H9 (cell line): ENCODE measurements at regions not wholly inside any gene's neighbourhood (a gene's known extent, or its start where the extent isn't known, plus 50 kb on each side); places are given as distances from the start of the nearest gene placed in this dataset.
"Not testable (repeated sequence)": the region's sequence is repeated elsewhere in the genome, so short reads cannot be mapped to it uniquely, and the experiment has no call there.

ENCODE experiments used
- DNase-seq: peaks from one replicate; pipeline ENCODE4 v3.0.0-alpha.2; 2017
- H2AFZ ChIP-seq: one replicate; pipeline ENCODE4 v1.6.1; 2013; ENCODE audit warnings: mild to moderate bottlenecking, low read length, control low read depth, moderate library complexity
- H2AK5ac ChIP-seq: 2 replicates; pipeline ENCODE4 v1.6.1; 2013; ENCODE audit warnings: low read length, control low read depth, mixed read lengths; ENCODE audit not compliant: insufficient read length
- H2BK120ac ChIP-seq: one replicate; pipeline ENCODE4 v1.6.1; 2013; ENCODE audit warnings: low read depth, mild to moderate bottlenecking, low read length, control low read depth, inconsistent platforms; ENCODE audit not compliant: poor library complexity, severe bottlenecking
- H2BK12ac ChIP-seq: 2 replicates; pipeline ENCODE4 v1.6.1; 2013; ENCODE audit warnings: low read length, control low read depth, mixed read lengths, low read depth; ENCODE audit not compliant: insufficient read length
- H2BK15ac ChIP-seq: 2 replicates; pipeline ENCODE4 v1.6.1; 2013; ENCODE audit warnings: low read depth, low read length, control low read depth
- H2BK20ac ChIP-seq: one replicate; pipeline ENCODE4 v1.6.1; 2013; ENCODE audit warnings: low read depth, mild to moderate bottlenecking, low read length, control low read depth, inconsistent platforms; ENCODE audit not compliant: poor library complexity, severe bottlenecking
- H2BK5ac ChIP-seq: 2 replicates; pipeline ENCODE4 v1.6.1; 2013; ENCODE audit warnings: low read length, control low read depth, mixed read lengths; ENCODE audit not compliant: insufficient read length
- H3K14ac ChIP-seq: 2 replicates; pipeline ENCODE4 v1.6.1; 2013; ENCODE audit warnings: low read length, control low read depth; ENCODE audit not compliant: insufficient read depth
- H3K18ac ChIP-seq: 2 replicates; pipeline ENCODE4 v1.6.1; 2013; ENCODE audit warnings: low read depth, mild to moderate bottlenecking, mixed read lengths, low read length, control low read depth; ENCODE audit not compliant: insufficient read length
- H3K23ac ChIP-seq: 2 replicates; pipeline ENCODE4 v1.6.1; 2013; ENCODE audit warnings: low read length, control low read depth, mixed read lengths, low read depth; ENCODE audit not compliant: insufficient read length
- H3K23me2 ChIP-seq: 2 replicates; pipeline ENCODE4 v1.6.1; 2013; ENCODE audit warnings: low read depth, mild to moderate bottlenecking, mixed read lengths, low read length, control low read depth; ENCODE audit not compliant: insufficient read length, poor library complexity, severe bottlenecking
- H3K27ac ChIP-seq: 2 replicates; pipeline ENCODE4 v1.5.1; 2013; ENCODE audit warnings: low read length, control low read depth, mixed read lengths, low read depth; ENCODE audit not compliant: insufficient read length
- H3K27me3 ChIP-seq: 2 replicates; pipeline ENCODE4 v1.6.1; 2013; ENCODE audit warnings: low read length, control low read depth, inconsistent platforms; ENCODE audit not compliant: insufficient read depth
- H3K4ac ChIP-seq: 2 replicates; pipeline ENCODE4 v1.6.1; 2013; ENCODE audit warnings: low read depth, mild to moderate bottlenecking, control low read depth, inconsistent platforms, low read length, moderate library complexity
- H3K4me1 ChIP-seq: 2 replicates; pipeline ENCODE4 v1.6.1; 2013; ENCODE audit warnings: low read length, control low read depth, inconsistent platforms; ENCODE audit not compliant: insufficient read depth
- H3K4me2 ChIP-seq: 2 replicates; pipeline ENCODE4 v1.6.1; 2013; ENCODE audit warnings: low read length, control low read depth, mixed read lengths; ENCODE audit not compliant: insufficient read length, insufficient read depth
- H3K56ac ChIP-seq: 2 replicates; pipeline ENCODE4 v1.6.1; 2013; ENCODE audit warnings: low read depth, mild to moderate bottlenecking, mixed read lengths, low read length, control low read depth; ENCODE audit not compliant: insufficient read length
- H3K79me1 ChIP-seq: 2 replicates; pipeline ENCODE4 v1.6.1; 2013; ENCODE audit warnings: low read depth, mild to moderate bottlenecking, moderate library complexity, low read length, control low read depth, inconsistent platforms; ENCODE audit not compliant: insufficient read depth, poor library complexity, severe bottlenecking
- H3K79me2 ChIP-seq: 2 replicates; pipeline ENCODE4 v1.6.1; 2013; ENCODE audit warnings: low read length, control low read depth, inconsistent platforms; ENCODE audit not compliant: insufficient read depth
- H3K9ac ChIP-seq: 2 replicates; pipeline ENCODE4 v1.6.1; 2013; ENCODE audit warnings: low read length, control low read depth, mixed read lengths; ENCODE audit not compliant: insufficient read length; ENCODE audit errors: extremely low read depth
- H3K9me3 ChIP-seq: one replicate; pipeline ENCODE4 v1.6.1; 2013; ENCODE audit warnings: low read depth, low read length, inconsistent platforms; ENCODE audit not compliant: control insufficient read depth
- H3T11ph ChIP-seq: one replicate; pipeline ENCODE4 v1.6.1; 2013; ENCODE audit warnings: mild to moderate bottlenecking, low read length, control low read depth, inconsistent platforms
- H4K20me1 ChIP-seq: one replicate; pipeline ENCODE4 v1.6.1; 2013; ENCODE audit not compliant: control insufficient read depth, insufficient read length, insufficient read depth
- H4K5ac ChIP-seq: 2 replicates; pipeline ENCODE4 v1.6.1; 2013; ENCODE audit warnings: low read depth, mild to moderate bottlenecking, mixed read lengths, low read length, control low read depth; ENCODE audit not compliant: insufficient read length
- H4K8ac ChIP-seq: replicated peaks from 2 replicates; pipeline ENCODE4 v1.6.1; 2013; ENCODE audit warnings: low read length, control low read depth, mixed read lengths, low read depth; ENCODE audit not compliant: insufficient read length
- H4K91ac ChIP-seq: 2 replicates; pipeline ENCODE4 v1.6.1; 2013; ENCODE audit warnings: low read depth, mild to moderate bottlenecking, moderate library complexity, mixed read lengths, low read length, control low read depth; ENCODE audit not compliant: insufficient read length
- H3K27ac Mint-ChIP-seq, 3 experiments: 2 replicates in 2 of 3; 3 replicates in 1 of 3; pipeline ENCODE4 v1.8.0; 2020 to 2021; ENCODE audit warnings: mixed read lengths in 3 of 3, mild to moderate bottlenecking in 1 of 3, moderate library complexity in 1 of 3
- H3K27me3 Mint-ChIP-seq: 2 replicates; pipeline ENCODE4 v1.8.0; 2021; ENCODE audit warnings: low read depth, mild to moderate bottlenecking, moderate library complexity, mixed read lengths
- H3K36me3 Mint-ChIP-seq, 3 experiments: 2 replicates in 2 of 3; 3 replicates in 1 of 3; pipeline ENCODE4 v1.8.0; 2020 to 2021; ENCODE audit warnings: low read depth in 3 of 3, mixed read lengths in 3 of 3; ENCODE audit not compliant: insufficient read depth in 1 of 3
- H3K4me1 Mint-ChIP-seq, 2 experiments: 2 replicates each; pipeline ENCODE4 v1.8.0; 2020; ENCODE audit warnings: mixed read lengths in 2 of 2
- H3K4me3 Mint-ChIP-seq, 2 experiments: 2 replicates in 1 of 2; 3 replicates in 1 of 2; pipeline ENCODE4 v1.8.0; 2020 to 2021; ENCODE audit warnings: mild to moderate bottlenecking in 2 of 2, mixed read lengths in 2 of 2, moderate library complexity in 1 of 2
- H3K9me3 Mint-ChIP-seq, 2 experiments: 2 replicates in 1 of 2; 3 replicates in 1 of 2; pipeline ENCODE4 v1.8.0; 2020; ENCODE audit warnings: mild to moderate bottlenecking in 2 of 2, mixed read lengths in 2 of 2, moderate library complexity in 1 of 2
- WGBS: extraction: QIAGEN DNeasy Blood & Tissue Kit; methylation state at CpG from one replicate; pipeline ENCODE4 v1.1.7; 2013; ENCODE audit warnings: missing lambda C conversion rate, low lambda C conversion rate, mixed read lengths; ENCODE audit not compliant: insufficient read length; ENCODE audit errors: extremely low coverage; 5-methylcytosine and 5-hydroxymethylcytosine counted together

- DNase-seq, H3K23me2 ChIP-seq: not testable (repeated sequence)
Measured at GRCh38 chr21:5065240-5066211, 5455.9 kb upstream of the TPTE start.

GRCh38 chr21:5066682-5067251 is 5454.6 kb upstream of the TPTE start:
- H2AK5ac ChIP-seq, H2BK15ac ChIP-seq, H3K36me3 Mint-ChIP-seq, H3K27ac ChIP-seq, H2BK5ac ChIP-seq, H3K27me3 Mint-ChIP-seq, H3K18ac ChIP-seq, H3K4me1 Mint-ChIP-seq, DNase-seq, H3K27ac Mint-ChIP-seq, H3K79me1 ChIP-seq, H4K5ac ChIP-seq, H3K9me3 ChIP-seq, H3K23ac ChIP-seq, H3K9ac ChIP-seq, H3K4me2 ChIP-seq, H3K14ac ChIP-seq, H4K20me1 ChIP-seq, H3K23me2 ChIP-seq, H4K91ac ChIP-seq, H3K4ac ChIP-seq, H2BK12ac ChIP-seq, H3K4me1 ChIP-seq, H3K4me3 Mint-ChIP-seq, H3T11ph ChIP-seq, H2AFZ ChIP-seq, H3K9me3 Mint-ChIP-seq, H2BK120ac ChIP-seq, H3K27me3 ChIP-seq, H4K8ac ChIP-seq, H3K79me2 ChIP-seq, H3K56ac ChIP-seq, H2BK20ac ChIP-seq: not testable (repeated sequence)
- no CpG with 5 or more reads among the region's 12 CpGs for WGBS

More at GRCh38 chr21:5065240-5066211, 5455.9 kb upstream of the TPTE start:
- H3T11ph ChIP-seq, H2AFZ ChIP-seq, H4K8ac ChIP-seq, H3K9me3 ChIP-seq, H3K14ac ChIP-seq, H3K27me3 Mint-ChIP-seq, H3K36me3 Mint-ChIP-seq, H2BK20ac ChIP-seq, H4K91ac ChIP-seq, H3K79me2 ChIP-seq, H3K18ac ChIP-seq, H2BK5ac ChIP-seq, H3K79me1 ChIP-seq, H3K27ac ChIP-seq, H3K56ac ChIP-seq, H2BK15ac ChIP-seq, H3K27me3 ChIP-seq, H3K9ac ChIP-seq, H3K9me3 Mint-ChIP-seq, H3K4me3 Mint-ChIP-seq, H4K5ac ChIP-seq, H3K4me2 ChIP-seq, H3K27ac Mint-ChIP-seq, H4K20me1 ChIP-seq, H3K4me1 Mint-ChIP-seq, H3K23ac ChIP-seq, H2BK12ac ChIP-seq, H2AK5ac ChIP-seq, H3K4ac ChIP-seq, H2BK120ac ChIP-seq, H3K4me1 ChIP-seq: not testable (repeated sequence)
- no CpG with 5 or more reads among the region's 26 CpGs for WGBS
